ENCODE measurements at regions not wholly inside any gene's neighbourhood (a gene's known extent, or its start where the extent isn't known, plus 50 kb on each side); places are given as distances from the start of the nearest gene placed in this dataset.
A peak's percentile ranks its signal among the peaks of the same experiment; 100 is the strongest.
"Not testable (repeated sequence)": the region's sequence is repeated elsewhere in the genome, so short reads cannot be mapped to it uniquely, and the experiment has no call there.

DNA sequence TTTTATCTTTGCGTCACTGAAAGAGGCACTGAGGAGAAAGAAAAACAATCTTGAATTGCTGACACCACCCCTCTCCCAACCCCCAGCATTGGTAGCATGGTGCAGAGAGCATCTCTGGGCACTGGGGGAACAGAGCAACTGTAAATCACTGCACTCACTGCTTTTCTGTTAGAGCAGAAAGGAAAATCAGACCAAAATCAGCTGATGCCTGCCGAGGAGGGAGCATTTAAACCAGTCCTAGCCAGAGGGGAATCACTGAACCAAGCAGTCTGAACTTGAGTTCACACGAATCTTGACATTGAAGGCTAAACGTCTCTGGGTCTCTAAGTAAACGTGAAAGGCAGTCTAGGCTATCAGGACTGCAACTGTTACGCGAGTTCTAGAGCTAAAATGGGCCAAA is 205.8 kb downstream of the SPANXN4 start:
- peak in 4 of 11 donors; percentile 2 to 5 (median 3) for DNase-seq (ENCODE audit: extremely low read depth in 1 of 11, low read depth in 9 of 11, low spot score in 4 of 11)

DNA sequence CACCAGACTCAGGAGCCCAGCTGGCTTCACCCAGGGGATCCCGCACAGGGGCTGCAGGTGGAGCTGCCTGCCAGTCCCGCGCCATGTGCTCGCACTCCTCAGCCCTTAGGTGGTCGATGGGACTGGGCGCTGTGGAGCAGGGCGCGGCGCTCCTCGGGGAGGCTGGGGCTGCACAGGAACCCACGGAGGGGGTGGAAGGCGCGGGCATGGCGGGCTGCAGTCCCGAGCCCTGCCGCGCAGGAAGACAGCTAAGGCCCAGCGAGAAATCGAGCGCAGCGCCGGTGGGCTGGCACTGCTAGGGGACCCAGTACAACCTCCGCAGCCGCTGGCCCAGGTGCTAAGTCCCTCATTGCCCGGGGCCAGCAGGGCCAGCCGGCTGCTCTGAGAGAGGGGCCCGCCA is 202.9 kb downstream of the SPANXN4 start:
- DNase-seq (ENCODE audit: extremely low read depth in 1 of 11, low read depth in 9 of 11, low spot score in 4 of 11): not testable (repeated sequence)

DNA sequence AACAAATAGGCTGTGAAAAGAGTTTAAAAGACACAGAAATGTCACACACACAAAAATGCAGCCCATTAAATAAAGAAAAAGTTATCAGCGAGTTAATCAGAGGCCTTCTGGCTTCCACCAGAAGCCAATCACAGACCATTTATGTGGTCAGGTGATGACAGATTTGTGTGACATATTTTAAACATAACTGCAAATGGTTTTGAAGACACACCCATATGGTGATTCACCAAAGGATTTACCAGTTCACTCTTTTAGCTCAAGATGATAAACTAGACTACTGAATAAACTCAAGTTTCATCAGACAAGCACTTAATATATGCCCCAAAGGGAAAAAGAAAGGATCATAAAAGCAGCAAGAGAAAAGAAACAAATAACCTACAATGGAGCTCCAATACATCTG is 181.2 kb downstream of the SPANXN4 start:
- DNase-seq (ENCODE audit: extremely low read depth in 1 of 11, low read depth in 9 of 11, low spot score in 4 of 11): no peak

DNA sequence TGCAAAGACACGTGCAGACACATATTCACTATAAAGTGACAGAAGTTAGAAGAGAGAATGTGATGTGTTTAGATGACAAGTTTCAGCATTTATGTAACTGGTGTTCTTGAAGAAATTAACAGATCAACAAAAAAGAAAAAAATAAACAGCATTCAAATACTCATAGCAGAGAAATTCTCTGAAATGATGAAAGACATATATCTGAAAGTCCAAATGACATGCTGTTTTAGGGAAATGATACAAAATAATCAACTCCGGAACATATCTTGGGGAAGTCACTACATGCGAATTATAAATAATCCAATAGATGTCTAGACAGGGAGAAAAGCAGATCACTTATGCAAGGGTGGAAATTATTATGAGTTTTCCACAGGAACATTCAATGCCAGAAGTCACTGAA is 146.0 kb downstream of the SPANXN4 start:
- DNase-seq (ENCODE audit: extremely low read depth in 1 of 11, low read depth in 9 of 11, low spot score in 4 of 11): no peak

DNA sequence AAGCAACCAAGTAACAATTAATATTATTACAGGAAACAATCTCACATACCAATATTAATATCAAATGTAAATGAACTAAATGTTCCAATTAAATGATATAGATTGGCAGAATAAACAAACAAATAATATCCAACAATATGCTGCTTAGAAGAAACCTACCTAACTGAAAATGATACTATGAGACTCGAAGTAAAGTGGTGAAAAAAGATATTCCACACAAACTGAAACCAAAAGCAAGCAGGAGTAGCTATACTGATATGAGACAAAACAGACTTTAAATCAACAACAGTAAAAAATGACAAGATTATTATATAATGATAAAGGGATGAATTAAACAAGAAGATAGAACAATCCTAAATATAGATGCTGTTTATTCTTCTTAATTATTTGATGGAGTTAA is 140.1 kb downstream of the SPANXN4 start:
- no peak for DNase-seq (ENCODE audit: extremely low read depth in 1 of 11, low read depth in 9 of 11, low spot score in 4 of 11)

GRCh38 chrX:143139681-143140080 is 114.0 kb downstream of the SPANXN4 start:
- DNase-seq (ENCODE audit: extremely low read depth in 1 of 11, low read depth in 9 of 11, low spot score in 4 of 11): no peak

- DNase-seq (ENCODE audit: extremely low read depth in 1 of 11, low read depth in 9 of 11, low spot score in 4 of 11): peak in 9 of 11 donors; percentile 4 to 44 (median 10)
These were observed 95.7 kb downstream of the SPANXN4 start for GRCh38 chrX:143121477-143121876.

GRCh38 chrX:143115466-143115865 is 89.7 kb downstream of the SPANXN4 start:
- no peak for DNase-seq (ENCODE audit: extremely low read depth in 1 of 11, low read depth in 9 of 11, low spot score in 4 of 11)

GRCh38 chrX:143095816-143096215 is 70.1 kb downstream of the SPANXN4 start:
- no peak for DNase-seq (ENCODE audit: extremely low read depth in 1 of 11, low read depth in 9 of 11, low spot score in 4 of 11)

DNA sequence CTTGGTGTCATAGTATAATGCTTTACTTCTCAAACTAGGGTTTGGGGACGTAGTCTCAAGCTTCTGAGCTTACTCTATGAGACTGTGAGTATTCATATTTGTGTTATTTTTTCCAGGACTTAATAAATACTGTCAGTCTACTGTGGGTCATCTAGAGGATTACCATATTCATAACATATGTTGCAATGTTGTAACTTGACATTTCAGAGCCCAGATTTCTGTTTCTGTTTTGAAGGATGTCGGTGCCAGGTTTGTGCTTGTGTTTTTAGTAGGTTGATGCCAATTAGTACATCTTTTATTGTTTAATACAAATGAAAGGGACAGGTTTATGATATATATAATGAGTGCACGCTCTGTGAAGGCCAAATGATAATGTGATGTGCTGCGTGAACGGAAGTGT is 69.6 kb downstream of the SPANXN4 start:
- DNase-seq (ENCODE audit: extremely low read depth in 1 of 11, low read depth in 9 of 11, low spot score in 4 of 11): no peak

GRCh38 chrX:143094417-143095023 is 68.8 kb downstream of the SPANXN4 start:
- no peak for DNase-seq (ENCODE audit: extremely low read depth in 1 of 11, low read depth in 9 of 11, low spot score in 4 of 11)
